ENCODE measurements at regions not wholly inside any gene's neighbourhood (a gene's known extent, or its start where the extent isn't known, plus 50 kb on each side); places are given as distances from the start of the nearest gene placed in this dataset.
"Not testable (repeated sequence)": the region's sequence is repeated elsewhere in the genome, so short reads cannot be mapped to it uniquely, and the experiment has no call there.

GRCh38 chr1:217135569-217135915 lies 412.3 kb upstream of the ESRRG start:
- Histone ChIP-seq H3K56ac (ENCODE audit: low read length) (peak overlapping the region; percentile 65), H3K79me2 (ENCODE audit: control insufficient read depth, insufficient read depth, low read length) (no peaks in the 10 kb centered on the region), H3K18ac (ENCODE audit: low read length) (peak overlapping the region; percentile 69), H4K8ac (ENCODE audit: low read depth, low read length) (no peak overlapping the region), H3K4me2 (ENCODE audit: low read length) (peak overlapping the region; percentile 90), H3K9ac (ENCODE audit: low read length) (peak overlapping the region; percentile 61), H3K4me1 (ENCODE audit: control insufficient read depth, low read depth, low read length) (peaks cover 8% of the 10 kb centered on the region), H3K23ac (ENCODE audit: low read length) (no peak overlapping the region), H4K5ac (ENCODE audit: low read length) (no peak overlapping the region), H3K27ac (ENCODE audit: low read depth, low read length) (no peak overlapping the region), H3K4me3 (ENCODE audit: low read length) (peak overlapping the region; percentile 32), H2BK120ac (ENCODE audit: low read depth, low read length) (no peak overlapping the region), H2BK15ac (replicated peaks; ENCODE audit: low read depth) (no peak overlapping the region), H3K79me1 (ENCODE audit: low read length) (no peaks in the 10 kb centered on the region), H2AK5ac (ENCODE audit: low read length) (no peak overlapping the region), H3K4ac (ENCODE audit: low read depth, low read length) (no peak overlapping the region), H3K36me3 (ENCODE audit: control insufficient read depth, insufficient read depth, low read length) (no peaks in the 10 kb centered on the region), H2BK5ac (ENCODE audit: low read length) (no peak overlapping the region), H3K27me3 (ENCODE audit: insufficient read depth, low read length, poor library complexity) (peaks cover 55% of the 10 kb centered on the region)
- no CpG with 5 or more reads among the region's 32 CpGs for WGBS (ENCODE audit: extremely low coverage, insufficient coverage, low lambda C conversion rate)
- peak; percentile 13 for DNase-seq

GRCh38 chr1:217134857-217135568 lies 411.8 kb upstream of the ESRRG start:
- Histone ChIP-seq H4K8ac (ENCODE audit: low read depth, low read length) (no peak overlapping the region), H3K18ac (ENCODE audit: low read length) (no peak overlapping the region), H3K23ac (ENCODE audit: low read length) (no peak overlapping the region), H3K4me2 (ENCODE audit: low read length) (peak overlapping the region; percentile 54), H3K4me3 (ENCODE audit: low read length) (peak overlapping the region; percentile 37), H3K79me2 (ENCODE audit: control insufficient read depth, insufficient read depth, low read length) (no peaks in the 10 kb centered on the region), H3K4ac (ENCODE audit: low read depth, low read length) (no peak overlapping the region), H3K79me1 (ENCODE audit: low read length) (no peaks in the 10 kb centered on the region), H2BK120ac (ENCODE audit: low read depth, low read length) (no peak overlapping the region), H3K36me3 (ENCODE audit: control insufficient read depth, insufficient read depth, low read length) (no peaks in the 10 kb centered on the region), H3K27ac (ENCODE audit: low read depth, low read length) (no peak overlapping the region), H3K9ac (ENCODE audit: low read length) (peak overlapping the region; percentile 46), H3K4me1 (ENCODE audit: control insufficient read depth, low read depth, low read length) (peaks cover 8% of the 10 kb centered on the region), H2BK5ac (ENCODE audit: low read length) (no peak overlapping the region), H4K5ac (ENCODE audit: low read length) (no peak overlapping the region), H2BK15ac (replicated peaks; ENCODE audit: low read depth) (no peak overlapping the region), H3K27me3 (ENCODE audit: insufficient read depth, low read length, poor library complexity) (peaks cover 55% of the 10 kb centered on the region), H3K56ac (ENCODE audit: low read length) (peak overlapping the region; percentile 83), H2AK5ac (ENCODE audit: low read length) (no peak overlapping the region)
- no CpG with 5 or more reads among the region's 49 CpGs for WGBS (ENCODE audit: extremely low coverage, insufficient coverage, low lambda C conversion rate)
- DNase-seq = peak; percentile 55

- H3K4me3 ChIP-seq (ENCODE audit: low read length) = peak overlapping the region; percentile 16
- no peak overlapping the region for H4K8ac ChIP-seq (ENCODE audit: low read depth, low read length)
- peaks cover 8% of the 10 kb centered on the region for H3K4me1 ChIP-seq (ENCODE audit: control insufficient read depth, low read depth, low read length)
- H3K4me2 ChIP-seq (ENCODE audit: low read length) = peak overlapping the region; percentile 54
- no peak overlapping the region for H3K18ac ChIP-seq (ENCODE audit: low read length)
- no CpG with 5 or more reads among the region's 53 CpGs for WGBS (ENCODE audit: extremely low coverage, insufficient coverage, low lambda C conversion rate)
- no peak overlapping the region for H2BK120ac ChIP-seq (ENCODE audit: low read depth, low read length)
- no peaks in the 10 kb centered on the region for H3K79me2 ChIP-seq (ENCODE audit: control insufficient read depth, insufficient read depth, low read length)
- H3K9ac ChIP-seq (ENCODE audit: low read length) = peak overlapping the region; percentile 46
- H3K27me3 ChIP-seq (ENCODE audit: insufficient read depth, low read length, poor library complexity) = peaks cover 55% of the 10 kb centered on the region
- no peak overlapping the region for H3K4ac ChIP-seq (ENCODE audit: low read depth, low read length)
- H3K36me3 ChIP-seq (ENCODE audit: control insufficient read depth, insufficient read depth, low read length) = no peaks in the 10 kb centered on the region
- DNase-seq = peak; percentile 39
- H2BK5ac ChIP-seq (ENCODE audit: low read length) = no peak overlapping the region
- H2AK5ac ChIP-seq (ENCODE audit: low read length) = no peak overlapping the region
- no peak overlapping the region for H3K27ac ChIP-seq (ENCODE audit: low read depth, low read length)
- H3K23ac ChIP-seq (ENCODE audit: low read length) = no peak overlapping the region
- no peak overlapping the region for H2BK15ac ChIP-seq (replicated peaks; ENCODE audit: low read depth)
- peak overlapping the region; percentile 83 for H3K56ac ChIP-seq (ENCODE audit: low read length)
- H4K5ac ChIP-seq (ENCODE audit: low read length) = no peak overlapping the region
- no peaks in the 10 kb centered on the region for H3K79me1 ChIP-seq (ENCODE audit: low read length)
These were observed 411.0 kb upstream of the ESRRG start for GRCh38 chr1:217133958-217134856.

GRCh38 chr1:217133092-217133491 lies 409.9 kb upstream of the ESRRG start:
- peak; percentile 19 for DNase-seq
- Histone ChIP-seq H3K9ac (ENCODE audit: low read length) (no peak overlapping the region), H3K4me3 (ENCODE audit: low read length) (no peak overlapping the region), H2BK120ac (ENCODE audit: low read depth, low read length) (no peak overlapping the region), H3K27me3 (ENCODE audit: insufficient read depth, low read length, poor library complexity) (peaks cover 44% of the 10 kb centered on the region), H3K23ac (ENCODE audit: low read length) (no peak overlapping the region), H2AK5ac (ENCODE audit: low read length) (no peak overlapping the region), H3K18ac (ENCODE audit: low read length) (no peak overlapping the region), H3K27ac (ENCODE audit: low read depth, low read length) (no peak overlapping the region), H3K4ac (ENCODE audit: low read depth, low read length) (no peak overlapping the region), H4K8ac (ENCODE audit: low read depth, low read length) (no peak overlapping the region), H4K5ac (ENCODE audit: low read length) (no peak overlapping the region), H2BK5ac (ENCODE audit: low read length) (no peak overlapping the region), H3K79me1 (ENCODE audit: low read length) (no peaks in the 10 kb centered on the region), H3K79me2 (ENCODE audit: control insufficient read depth, insufficient read depth, low read length) (no peaks in the 10 kb centered on the region), H3K4me1 (ENCODE audit: control insufficient read depth, low read depth, low read length) (peaks cover 5% of the 10 kb centered on the region), H3K4me2 (ENCODE audit: low read length) (no peak overlapping the region), H3K56ac (ENCODE audit: low read length) (no peak overlapping the region), H2BK15ac (replicated peaks; ENCODE audit: low read depth) (no peak overlapping the region), H3K36me3 (ENCODE audit: control insufficient read depth, insufficient read depth, low read length) (no peaks in the 10 kb centered on the region)
- no CpG with 5 or more reads among the region's 20 CpGs for WGBS (ENCODE audit: extremely low coverage, insufficient coverage, low lambda C conversion rate)

GRCh38 chr1:217123340-217123739 lies 400.1 kb upstream of the ESRRG start:
- not testable (repeated sequence) for H3K79me2 ChIP-seq (ENCODE audit: control insufficient read depth, insufficient read depth, low read length); H3K23ac ChIP-seq (ENCODE audit: low read length); H2AK5ac ChIP-seq (ENCODE audit: low read length); H3K4me1 ChIP-seq (ENCODE audit: control insufficient read depth, low read depth, low read length); H3K27me3 ChIP-seq (ENCODE audit: insufficient read depth, low read length, poor library complexity); H3K4me2 ChIP-seq (ENCODE audit: low read length); H2BK120ac ChIP-seq (ENCODE audit: low read depth, low read length); H3K9ac ChIP-seq (ENCODE audit: low read length); H3K79me1 ChIP-seq (ENCODE audit: low read length); H2BK5ac ChIP-seq (ENCODE audit: low read length); H3K4me3 ChIP-seq (ENCODE audit: low read length); H3K4ac ChIP-seq (ENCODE audit: low read depth, low read length); H3K36me3 ChIP-seq (ENCODE audit: control insufficient read depth, insufficient read depth, low read length); DNase-seq; H3K18ac ChIP-seq (ENCODE audit: low read length); H4K8ac ChIP-seq (ENCODE audit: low read depth, low read length); H3K27ac ChIP-seq (ENCODE audit: low read depth, low read length); H2BK15ac ChIP-seq (replicated peaks; ENCODE audit: low read depth); H4K5ac ChIP-seq (ENCODE audit: low read length); H3K56ac ChIP-seq (ENCODE audit: low read length)
- no CpG with 5 or more reads among the region's 1 CpG for WGBS (ENCODE audit: extremely low coverage, insufficient coverage, low lambda C conversion rate)

Measured in mesendoderm (in vitro differentiated cells).